PC-9 (cell line): ENCODE measurements at regions not wholly inside any gene's neighbourhood (a gene's known extent, or its start where the extent isn't known, plus 50 kb on each side); places are given as distances from the start of the nearest gene placed in this dataset.

ENCODE experiments used
- CTCF ChIP-seq: fragments of 200-600 bp; sonication (generic); conservative IDR thresholded peaks from 2 replicates; pipeline ENCODE4 v1.6.1; 2017; ENCODE audit warnings: mixed run types, antibody characterized with exemption, mild to moderate bottlenecking, moderate library complexity
- EZH2 ChIP-seq: fragments of 200-600 bp; sonication (generic); IDR thresholded peaks from 2 replicates; pipeline ENCODE4 v1.8.0; 2017; ENCODE audit warnings: antibody characterized with exemption, low read depth

- TF ChIP-seq CTCF, result no peak
- no peak for TF ChIP-seq EZH2
Measured at GRCh38 chr22:49522582-49523373, 304.9 kb downstream of the BRD1 start.
